ENCODE measurements at regions not wholly inside any gene's neighbourhood (a gene's known extent, or its start where the extent isn't known, plus 50 kb on each side); places are given as distances from the start of the nearest gene placed in this dataset.

- Mint-ChIP-seq H3K27me3 (ENCODE audit: insufficient read depth, low read depth, poor library complexity) (peaks cover 3% of the 10 kb centered on the region), H3K4me3 (no peak overlapping the region), H3K9me3 (peaks cover 36% of the 10 kb centered on the region), H3K36me3 (ENCODE audit: low read depth) (peaks cover 17% of the 10 kb centered on the region), H3K4me1 (no peaks in the 10 kb centered on the region), H3K27ac (no peak overlapping the region)
- TF ChIP-seq CREB1 (CRISPR knock-in tag; IDR thresholded peaks at IDR 0.05; ENCODE audit: low read depth) (no peak), NANOG (IDR thresholded peaks at IDR 0.05; ENCODE audit: borderline replicate concordance) (no peak), REST (IDR thresholded peaks at IDR 0.05; ENCODE audit: unreplicated experiment) (no peak), ZNF331 (CRISPR knock-in tag; IDR thresholded peaks at IDR 0.05; ENCODE audit: low read depth) (no peak), EZH2phosphoT487 (IDR thresholded peaks at IDR 0.05; ENCODE audit: unreplicated experiment) (no peak), ZNF462 (CRISPR knock-in tag; IDR thresholded peaks at IDR 0.05) (no peak), JUNB (IDR thresholded peaks at IDR 0.05; ENCODE audit: unreplicated experiment) (no peak)
- no peaks in the 10 kb centered on the region for H3K36me3 ChIP-seq (ENCODE audit: insufficient read depth)
- no peak for ATAC-seq
- no peak for DNase-seq (ENCODE audit: low spot score)
- H3K9me2 ChIP-seq (ENCODE audit: insufficient read depth), result no peaks in the 10 kb centered on the region
- no peaks in the 10 kb centered on the region for H3K27me3 ChIP-seq (ENCODE audit: insufficient read depth)
- no peaks in the 10 kb centered on the region for H4K20me1 ChIP-seq (replicated peaks; ENCODE audit: insufficient read depth)
- H3K79me2 ChIP-seq (replicated peaks; ENCODE audit: insufficient read depth), result no peaks in the 10 kb centered on the region
- H3K4me3 ChIP-seq, result no peak overlapping the region
- H3K4me1 ChIP-seq (ENCODE audit: insufficient read depth), result no peaks in the 10 kb centered on the region
- H3K27ac ChIP-seq (ENCODE audit: low read depth), result no peak overlapping the region
- H3K4me2 ChIP-seq, result no peak overlapping the region
- H3F3A ChIP-seq (replicated peaks; ENCODE audit: low read depth), result no peaks in the 10 kb centered on the region
- H2AFZ ChIP-seq, result no peak overlapping the region
These were observed 119.2 kb upstream of the SV2C start for GRCh38 chr5:75964008-75964407.
